ENCODE measurements at regions not wholly inside any gene's neighbourhood (a gene's known extent, or its start where the extent isn't known, plus 50 kb on each side); places are given as distances from the start of the nearest gene placed in this dataset.
A peak's percentile ranks its signal among the peaks of the same experiment; 100 is the strongest.

DNA sequence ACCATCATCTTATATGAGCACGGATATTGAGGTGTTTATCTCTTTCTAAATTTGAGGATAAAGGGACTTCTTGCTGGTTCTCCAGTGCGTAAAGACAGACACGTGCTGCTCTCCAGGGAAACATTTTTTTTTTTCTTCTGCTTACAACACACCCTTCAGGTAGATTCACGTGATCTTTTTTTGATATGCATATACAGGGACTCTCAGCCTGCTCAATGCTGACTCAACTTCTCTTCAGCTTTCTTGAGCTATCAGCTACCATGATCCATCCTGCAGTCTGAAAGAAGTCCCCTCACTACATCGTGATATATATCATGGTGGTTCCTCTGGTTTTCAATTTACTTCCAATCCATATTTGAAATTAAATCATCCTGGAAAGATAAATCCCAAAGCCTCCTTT lies 87.1 kb upstream of the SLITRK3 start:
- no peak for DNase-seq

DNA sequence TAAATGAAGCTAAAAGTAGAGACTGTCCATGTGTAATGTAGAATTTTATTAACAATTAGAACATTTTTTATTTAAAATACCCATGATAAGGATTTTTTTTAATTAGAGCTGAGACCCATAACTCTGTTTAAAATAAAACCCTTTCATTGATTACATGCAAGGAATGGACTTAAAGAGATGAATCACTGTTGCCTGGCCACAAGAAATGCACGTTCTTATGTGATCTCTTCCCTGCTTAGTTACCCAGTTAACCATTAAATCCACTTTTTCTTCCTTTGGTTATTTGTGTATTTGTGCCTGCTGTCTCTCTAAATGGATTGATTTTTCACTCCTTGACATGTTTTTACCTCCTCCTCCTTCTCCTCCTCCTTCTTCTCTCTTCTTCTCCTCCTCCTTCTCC lies 83.3 kb upstream of the SLITRK3 start:
- no peak for DNase-seq

GRCh38 chr3:165273411-165273810 lies 77.2 kb upstream of the SLITRK3 start:
- no peak for DNase-seq

GRCh38 chr3:165259541-165260193 lies 63.5 kb upstream of the SLITRK3 start:
- DNase-seq, result no peak

GRCh38 chr3:165256554-165257065 lies 60.4 kb upstream of the SLITRK3 start:
- DNase-seq, result no peak

GRCh38 chr3:165254812-165255211 lies 58.6 kb upstream of the SLITRK3 start:
- peak; percentile 49 for DNase-seq

Data from NCI-H2029 treated with DMSO at 0.1 percent for 48 hours (cell line).